AG08396 (cell line): ENCODE measurements at regions not wholly inside any gene's neighbourhood (a gene's known extent, or its start where the extent isn't known, plus 50 kb on each side); places are given as distances from the start of the nearest gene placed in this dataset.

Source experiments
- DNase-seq: peaks from one replicate; pipeline ENCODE4 v3.0.0; 2012; ENCODE audit warnings: low spot score, mixed read lengths

DNA sequence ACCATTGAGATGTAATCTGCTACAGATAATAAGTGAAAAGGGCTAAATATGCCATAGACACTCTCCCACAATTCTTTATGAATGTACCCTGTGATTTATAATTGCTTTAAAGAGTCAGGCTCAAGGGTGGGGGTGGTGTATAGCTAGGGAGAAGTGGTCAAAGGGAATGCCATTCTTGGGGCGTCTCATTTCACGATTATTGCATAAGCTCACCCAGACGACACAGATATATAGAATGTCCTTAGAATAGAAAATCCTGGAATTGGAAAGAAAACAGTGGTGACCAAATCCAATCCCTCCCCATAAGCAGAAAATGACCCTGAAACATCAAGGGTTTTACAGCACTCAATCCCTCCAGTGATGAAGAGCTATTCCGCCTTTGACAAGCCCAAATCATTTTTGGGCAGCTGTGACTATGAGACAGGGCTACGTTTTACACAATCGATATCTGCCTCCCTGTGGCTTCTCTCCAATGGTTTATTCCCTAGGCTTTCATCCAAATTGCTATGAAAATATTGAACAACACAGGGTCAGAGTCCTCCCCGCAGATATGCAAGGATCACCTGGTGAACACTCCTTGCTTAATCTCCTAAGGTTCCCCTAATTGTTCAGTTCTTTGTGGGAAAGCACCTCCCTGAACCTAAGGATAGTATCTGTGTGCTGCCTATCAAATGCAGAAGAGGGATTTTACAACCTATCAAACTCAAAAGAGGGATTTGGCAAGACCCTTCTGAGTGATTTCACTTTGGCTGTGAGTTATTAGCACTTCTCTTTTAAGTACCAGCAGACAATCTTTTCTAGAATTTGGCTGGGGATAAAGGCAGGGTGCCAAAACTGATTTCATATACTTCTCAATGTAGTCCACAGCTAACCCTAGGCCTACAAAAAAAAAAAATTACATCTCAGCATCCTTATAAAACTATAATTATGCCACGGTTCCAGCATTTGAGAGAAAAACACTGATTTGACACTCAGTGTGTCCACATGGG lies 144.9 kb upstream of the CDH6 start:
- DNase-seq, result no peak

DNA sequence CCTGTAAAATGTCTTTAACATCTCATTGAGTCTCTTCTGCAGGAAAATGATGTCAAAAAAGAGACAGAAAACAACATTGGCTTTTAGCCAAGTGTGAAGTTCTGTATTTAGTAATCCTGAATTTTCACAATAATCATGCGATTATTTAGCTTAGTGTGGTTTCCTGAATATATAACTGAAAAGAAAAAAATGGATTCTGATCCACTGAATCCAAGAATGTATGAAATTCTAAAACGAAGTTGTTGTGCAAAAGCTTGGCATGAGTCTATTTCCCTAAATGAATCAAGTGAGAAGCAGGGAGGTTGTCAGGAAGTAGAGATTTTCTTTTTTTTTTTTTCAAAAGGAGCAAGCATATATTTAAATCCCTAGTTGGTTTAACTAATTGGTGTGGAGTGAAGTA lies 145.9 kb upstream of the CDH6 start:
- no peak for DNase-seq

DNA sequence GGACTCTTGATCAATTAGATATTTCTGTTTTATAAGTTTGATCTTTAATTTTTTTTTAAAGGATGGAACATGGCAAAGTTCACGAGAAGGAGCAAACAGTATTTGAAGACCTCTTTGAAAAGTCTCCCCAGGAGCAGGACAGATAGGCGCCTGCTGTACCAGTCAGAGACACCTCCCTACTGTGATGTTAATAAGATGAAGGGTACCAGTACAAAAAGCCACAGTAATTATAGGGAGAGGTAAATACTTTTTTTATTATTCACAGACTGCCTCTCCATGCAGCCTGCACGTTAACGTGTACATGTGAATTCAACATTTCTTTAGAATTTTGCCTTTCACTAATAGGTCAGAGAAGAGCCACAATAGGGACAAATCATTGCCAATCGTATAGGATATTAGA lies 146.5 kb upstream of the CDH6 start:
- DNase-seq, result no peak

DNA sequence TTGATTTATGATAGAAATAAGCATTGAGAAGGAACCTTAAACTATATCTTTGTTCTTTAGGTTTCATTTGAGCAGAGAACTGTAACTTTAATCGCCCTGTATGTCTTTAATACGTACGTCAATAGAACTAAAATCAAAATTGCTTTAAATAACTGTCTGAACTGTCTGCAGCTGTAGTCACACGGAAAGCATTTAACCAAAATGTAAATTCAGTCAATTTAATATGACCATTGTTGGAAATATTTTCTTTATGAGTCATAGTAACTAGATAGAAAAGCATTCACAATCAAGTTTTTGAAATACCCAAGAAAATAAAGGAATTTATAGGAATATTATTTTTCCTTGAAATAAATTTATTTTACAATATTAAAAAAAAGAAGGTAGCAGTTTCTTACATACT lies 157.1 kb upstream of the CDH6 start:
- DNase-seq, result peak; percentile 13

DNA sequence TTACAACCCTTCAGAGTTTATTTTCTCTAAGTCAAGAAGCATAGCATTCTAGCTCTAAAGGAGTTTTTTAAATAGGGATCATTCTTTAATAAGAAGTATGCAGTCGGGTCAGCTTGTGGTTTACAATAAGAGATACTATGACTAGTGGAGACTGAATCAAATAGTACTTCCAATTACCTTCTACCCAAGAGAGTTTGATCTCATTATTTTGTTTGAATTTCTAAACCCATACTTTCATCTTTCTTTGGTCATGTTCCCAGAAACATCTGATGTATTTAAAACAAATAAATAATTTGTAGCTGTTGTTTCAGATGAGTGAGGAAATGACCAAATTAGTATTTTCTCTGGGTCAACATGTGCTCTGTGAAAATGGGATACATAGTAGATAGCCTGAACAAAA lies 160.2 kb upstream of the CDH6 start:
- no peak for DNase-seq

DNA sequence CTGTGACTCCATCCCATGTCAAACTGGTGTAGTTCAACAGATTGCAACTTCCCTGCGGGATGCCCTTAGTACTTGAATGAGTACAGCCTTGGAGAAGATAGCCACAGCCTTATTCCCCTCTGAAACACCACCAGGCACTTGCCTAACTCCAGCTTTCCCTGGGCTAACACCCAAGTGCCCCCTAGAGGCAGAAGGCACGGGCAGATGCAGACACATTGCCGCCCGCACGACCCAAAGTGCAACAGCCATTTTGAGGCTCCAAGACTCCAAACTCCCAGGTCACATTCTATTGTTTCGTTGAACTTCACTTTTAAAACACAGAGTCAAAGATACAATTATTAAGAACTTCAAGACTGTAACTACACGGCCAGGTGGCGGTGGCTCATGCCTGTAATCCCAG lies 163.6 kb upstream of the CDH6 start:
- no peak for DNase-seq

- DNase-seq, result no peak
Observed at GRCh38 chr5:31027721-31028120, 165.8 kb upstream of the CDH6 start.

DNA sequence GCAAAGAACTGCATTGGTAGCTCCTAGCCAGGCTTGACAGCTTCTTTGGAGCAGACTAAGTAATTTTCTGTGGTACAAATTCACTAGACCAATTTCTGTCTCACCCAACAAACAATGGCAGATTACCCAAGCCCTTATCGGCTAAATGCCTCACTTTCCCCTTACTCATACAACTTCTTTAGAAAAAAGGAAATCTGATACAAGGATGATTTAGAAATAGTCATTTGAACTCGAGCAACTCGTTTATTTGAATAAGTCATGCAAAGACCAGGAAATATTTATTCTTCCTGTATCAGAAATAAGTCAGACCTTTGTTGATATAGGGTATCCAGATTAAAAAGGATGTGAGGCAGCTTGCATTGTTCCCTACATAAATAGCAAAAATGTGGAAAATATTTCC lies 170.4 kb upstream of the CDH6 start:
- DNase-seq, result peak; percentile 16

DNA sequence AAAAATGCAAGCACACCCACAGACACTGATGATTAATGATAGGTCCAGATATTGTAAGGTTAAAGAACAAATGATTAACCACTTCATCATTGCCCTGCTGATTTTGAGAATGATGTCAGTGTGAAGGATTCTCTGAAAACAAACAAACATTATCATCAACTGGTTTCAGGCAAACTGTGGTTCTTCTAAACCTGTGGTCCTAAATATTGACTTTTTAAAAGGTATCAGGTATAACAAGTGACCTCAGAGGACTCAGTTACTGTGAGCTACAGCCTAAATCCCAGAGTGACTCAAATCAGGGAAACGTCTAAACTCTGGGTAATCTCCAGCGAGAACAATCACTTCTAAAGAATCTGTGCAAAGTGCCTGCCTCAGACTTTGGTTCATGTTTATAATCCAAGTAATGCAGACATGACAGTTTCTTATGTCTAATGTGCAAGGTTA lies 172.3 kb upstream of the CDH6 start:
- DNase-seq, result peak; percentile 41

GRCh38 chr5:31008231-31008630 lies 185.3 kb upstream of the CDH6 start:
- no peak for DNase-seq

GRCh38 chr5:31007672-31008071 lies 185.8 kb upstream of the CDH6 start:
- no peak for DNase-seq

- no peak for DNase-seq
Observed at GRCh38 chr5:31000287-31000686, 193.2 kb upstream of the CDH6 start.

DNA sequence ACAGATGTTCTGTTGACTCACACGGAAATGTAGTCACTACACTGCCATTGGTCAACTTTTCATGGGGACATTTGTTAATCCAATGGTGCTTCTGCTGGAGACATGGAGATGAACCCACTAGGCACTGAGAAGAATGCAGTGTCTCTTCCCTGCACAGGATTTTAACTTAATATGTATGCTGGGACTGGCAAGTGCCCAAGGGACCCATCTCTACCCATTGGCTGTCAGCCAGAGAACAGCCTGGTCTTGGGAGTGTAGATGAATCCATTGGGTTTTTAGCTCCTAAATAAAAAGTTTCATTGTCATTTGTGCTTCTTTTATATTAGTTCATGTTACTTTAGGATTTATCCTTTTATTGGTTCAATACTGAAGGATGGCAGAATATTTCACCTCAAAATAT lies 195.8 kb upstream of the CDH6 start:
- DNase-seq, result no peak

DNA sequence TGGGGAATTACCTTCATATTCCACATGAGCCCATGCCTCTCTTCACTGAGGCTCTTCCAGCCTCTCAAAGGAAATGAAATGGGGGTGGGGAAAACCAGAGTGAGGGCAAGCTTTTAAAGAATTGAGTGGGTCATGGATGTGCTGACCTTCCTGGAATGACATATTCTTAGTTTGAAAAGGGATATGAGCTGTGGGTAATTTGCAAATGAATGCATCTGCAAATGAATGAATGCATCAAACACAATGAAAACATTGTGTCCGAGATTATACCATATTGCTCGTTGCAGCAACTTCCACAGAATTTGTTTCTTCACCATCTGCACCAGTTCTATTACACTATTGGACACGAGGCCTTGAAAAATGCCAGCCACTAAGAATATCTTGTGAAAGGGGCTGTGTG lies 198.6 kb upstream of the CDH6 start:
- no peak for DNase-seq

GRCh38 chr5:30994176-30994575 lies 199.3 kb upstream of the CDH6 start:
- no peak for DNase-seq

GRCh38 chr5:30991462-30991861 lies 202.0 kb upstream of the CDH6 start:
- DNase-seq, result no peak

DNA sequence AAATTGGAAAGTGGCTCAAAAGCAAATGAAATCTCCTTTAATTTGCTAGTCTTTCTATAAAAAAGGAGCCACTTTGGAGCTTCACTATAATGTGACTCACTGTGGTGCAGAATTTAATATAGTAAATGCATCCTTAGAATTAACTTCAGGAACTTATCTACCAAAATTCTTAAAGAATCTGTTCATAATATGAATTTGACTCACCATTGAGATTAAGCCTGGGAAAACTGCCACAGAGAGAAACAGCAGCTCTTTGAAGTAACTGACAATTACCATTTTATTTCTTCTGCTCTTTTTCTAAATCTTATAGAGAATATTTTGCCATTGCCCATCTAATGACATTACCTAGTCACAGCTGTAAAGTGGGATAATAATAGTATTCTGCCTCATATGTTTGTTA lies 211.9 kb upstream of the CDH6 start:
- DNase-seq, result no peak

DNA sequence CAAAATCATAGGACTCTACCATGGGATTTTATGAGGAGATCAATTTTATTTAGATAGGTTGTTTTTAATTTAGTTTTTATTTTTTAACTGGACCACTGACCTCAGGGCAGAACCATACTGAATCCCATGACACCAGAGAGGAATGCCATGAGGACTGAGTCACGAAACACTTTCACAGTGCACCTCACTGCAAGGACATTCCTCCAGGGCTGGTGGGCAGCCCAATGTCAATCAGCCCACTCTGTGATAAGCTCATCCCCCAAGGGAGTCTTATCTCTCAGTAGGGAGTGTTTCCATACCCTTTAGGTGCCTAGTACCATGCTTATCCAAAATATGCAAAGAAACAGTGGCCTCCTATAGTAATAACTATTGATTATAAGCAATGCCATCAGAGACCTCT lies 224.5 kb upstream of the CDH6 start:
- peak; percentile 5 for DNase-seq

DNA sequence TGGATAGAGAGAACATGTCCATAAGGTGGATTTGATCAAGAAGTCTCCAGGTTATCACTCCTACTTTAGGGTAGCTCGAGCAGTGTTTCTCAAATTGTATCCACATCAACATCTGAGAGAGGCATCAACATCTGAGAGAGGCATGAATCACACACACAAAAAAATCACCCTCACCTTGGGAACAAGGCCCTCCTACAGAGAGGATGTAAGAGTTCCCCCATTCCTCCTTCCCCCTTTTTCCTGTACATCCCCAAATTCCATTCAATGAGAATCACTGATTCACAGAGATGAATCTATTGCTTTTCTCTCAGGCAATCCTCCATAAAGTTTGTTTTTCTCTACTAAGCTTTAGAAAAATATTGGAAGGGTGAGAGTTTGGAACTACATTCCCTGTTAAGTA lies 233.4 kb upstream of the CDH6 start:
- DNase-seq, result no peak

GRCh38 chr5:30959238-30959637 lies 234.2 kb upstream of the CDH6 start:
- no peak for DNase-seq

DNA sequence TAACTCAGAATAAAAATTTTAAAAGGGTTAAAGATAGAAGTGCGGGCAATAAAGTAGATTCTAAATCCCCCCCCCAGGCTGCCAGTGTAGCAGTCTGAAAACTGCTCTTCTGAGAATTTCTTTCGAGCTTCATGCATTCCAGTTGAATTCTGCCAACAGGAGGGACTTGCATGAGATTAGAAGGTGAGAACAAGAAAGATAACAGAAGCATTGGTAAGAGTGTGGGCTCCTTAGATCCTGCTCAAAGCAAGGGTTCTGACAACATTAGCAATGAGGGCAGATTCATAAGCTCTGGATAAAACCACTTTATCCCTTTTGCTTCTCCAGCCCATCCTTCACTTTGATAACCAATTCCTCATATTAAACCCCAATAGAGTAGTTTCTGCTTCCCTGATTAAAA lies 235.9 kb upstream of the CDH6 start:
- DNase-seq, result no peak

GRCh38 chr5:30956251-30956650 lies 237.2 kb upstream of the CDH6 start:
- no peak for DNase-seq

DNA sequence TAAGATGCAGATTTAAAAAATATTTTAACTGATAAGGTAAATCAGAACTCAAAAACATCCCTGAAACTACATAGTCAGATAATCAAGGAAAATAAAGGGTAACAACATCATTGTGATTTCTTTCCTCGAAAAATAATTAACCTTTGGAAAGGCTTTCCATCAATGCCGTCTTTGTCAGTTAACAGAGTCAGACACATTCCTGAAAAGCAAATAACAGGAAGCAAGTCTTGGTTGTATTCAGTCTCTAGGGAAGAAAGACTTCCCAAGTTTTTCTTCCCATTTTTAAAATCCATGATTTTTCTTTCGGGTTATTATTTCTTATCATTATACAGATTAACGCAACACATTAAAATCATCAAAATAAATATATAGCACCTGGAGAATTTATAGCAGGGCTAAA lies 256.4 kb upstream of the CDH6 start:
- no peak for DNase-seq

DNA sequence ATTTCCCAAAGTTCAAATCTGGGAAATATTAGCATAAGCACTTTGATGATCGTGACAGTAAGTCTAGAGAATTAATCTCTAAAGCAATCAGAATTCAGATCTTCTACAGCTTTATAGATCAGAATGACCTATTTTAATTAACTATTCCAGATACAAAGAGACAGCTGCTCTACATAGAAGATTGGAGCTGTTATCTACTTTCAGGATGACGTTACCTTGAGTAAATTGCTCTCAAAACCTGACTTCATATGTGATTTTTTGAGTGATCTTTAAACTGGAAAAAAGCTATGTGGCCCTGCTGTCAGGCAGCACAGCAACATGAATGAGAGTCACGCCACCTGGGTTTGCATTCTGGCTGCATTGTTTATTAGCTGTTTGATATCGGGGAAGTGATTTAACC lies 259.9 kb upstream of the CDH6 start:
- DNase-seq, result no peak
